ENCODE measurements at regions not wholly inside any gene's neighbourhood (a gene's known extent, or its start where the extent isn't known, plus 50 kb on each side); places are given as distances from the start of the nearest gene placed in this dataset.

- TF ChIP-seq, protein P1, sequence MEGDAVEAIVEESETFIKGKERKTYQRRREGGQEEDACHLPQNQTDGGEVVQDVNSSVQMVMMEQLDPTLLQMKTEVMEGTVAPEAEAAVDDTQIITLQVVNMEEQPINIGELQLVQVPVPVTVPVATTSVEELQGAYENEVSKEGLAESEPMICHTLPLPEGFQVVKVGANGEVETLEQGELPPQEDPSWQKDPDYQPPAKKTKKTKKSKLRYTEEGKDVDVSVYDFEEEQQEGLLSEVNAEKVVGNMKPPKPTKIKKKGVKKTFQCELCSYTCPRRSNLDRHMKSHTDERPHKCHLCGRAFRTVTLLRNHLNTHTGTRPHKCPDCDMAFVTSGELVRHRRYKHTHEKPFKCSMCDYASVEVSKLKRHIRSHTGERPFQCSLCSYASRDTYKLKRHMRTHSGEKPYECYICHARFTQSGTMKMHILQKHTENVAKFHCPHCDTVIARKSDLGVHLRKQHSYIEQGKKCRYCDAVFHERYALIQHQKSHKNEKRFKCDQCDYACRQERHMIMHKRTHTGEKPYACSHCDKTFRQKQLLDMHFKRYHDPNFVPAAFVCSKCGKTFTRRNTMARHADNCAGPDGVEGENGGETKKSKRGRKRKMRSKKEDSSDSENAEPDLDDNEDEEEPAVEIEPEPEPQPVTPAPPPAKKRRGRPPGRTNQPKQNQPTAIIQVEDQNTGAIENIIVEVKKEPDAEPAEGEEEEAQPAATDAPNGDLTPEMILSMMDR (IDR thresholded peaks at IDR 0.05) = no peak
- TF ChIP-seq POLR2A (IDR thresholded peaks at IDR 0.05) (no peak), POLR2AphosphoS5 (IDR thresholded peaks at IDR 0.05) (no peak)
These were observed 94.5 kb downstream of the DNTTIP2 start for GRCh38 chr1:93784538-93784937.
